ENCODE measurements at regions not wholly inside any gene's neighbourhood (a gene's known extent, or its start where the extent isn't known, plus 50 kb on each side); places are given as distances from the start of the nearest gene placed in this dataset.
"Not testable (repeated sequence)": the region's sequence is repeated elsewhere in the genome, so short reads cannot be mapped to it uniquely, and the experiment has no call there.

DNA sequence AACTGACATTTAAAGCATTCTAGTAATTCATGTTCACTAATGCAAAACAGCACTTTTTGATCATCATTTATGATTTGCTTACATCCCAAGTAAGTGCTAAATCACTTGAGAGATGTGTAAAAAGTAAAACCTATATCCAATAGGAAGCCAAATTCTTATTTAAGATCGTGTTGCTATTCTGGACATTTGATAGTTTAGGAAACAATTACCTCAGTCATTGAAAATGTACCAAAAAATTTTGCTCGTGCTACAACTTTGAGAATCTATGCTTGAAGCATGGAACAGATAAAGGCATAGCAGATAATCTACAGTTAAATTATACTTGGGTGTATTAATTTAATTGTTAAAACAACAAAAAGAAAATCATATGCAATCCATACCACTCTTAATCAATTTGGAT, 571.6 kb upstream of the NR2F2 start:
- no peak for DNase-seq (ENCODE audit: low read depth)

DNA sequence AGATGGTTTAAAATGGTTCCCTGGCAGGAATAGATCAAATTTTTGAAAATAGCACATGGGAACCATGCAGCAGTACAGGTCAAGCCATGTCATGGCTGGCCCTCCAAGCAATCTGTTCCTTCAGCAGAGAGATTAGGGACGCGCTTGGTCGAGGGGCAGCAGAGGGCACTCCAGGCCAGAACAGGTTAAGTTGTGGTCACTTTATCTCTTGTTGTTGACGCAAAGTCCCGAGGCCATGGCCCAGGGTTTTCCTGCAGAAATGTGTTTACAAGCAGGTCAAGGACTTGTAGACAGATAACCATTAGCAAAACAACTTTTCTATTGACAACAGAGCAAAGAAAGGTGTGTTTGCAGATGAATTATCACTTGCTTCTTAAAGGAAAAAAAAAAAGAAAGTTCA, 570.0 kb upstream of the NR2F2 start:
- no peak for DNase-seq (ENCODE audit: low read depth)

- DNase-seq (ENCODE audit: low read depth), result no peak
These were observed 568.9 kb upstream of the NR2F2 start for GRCh38 chr15:95761501-95762165.

DNA sequence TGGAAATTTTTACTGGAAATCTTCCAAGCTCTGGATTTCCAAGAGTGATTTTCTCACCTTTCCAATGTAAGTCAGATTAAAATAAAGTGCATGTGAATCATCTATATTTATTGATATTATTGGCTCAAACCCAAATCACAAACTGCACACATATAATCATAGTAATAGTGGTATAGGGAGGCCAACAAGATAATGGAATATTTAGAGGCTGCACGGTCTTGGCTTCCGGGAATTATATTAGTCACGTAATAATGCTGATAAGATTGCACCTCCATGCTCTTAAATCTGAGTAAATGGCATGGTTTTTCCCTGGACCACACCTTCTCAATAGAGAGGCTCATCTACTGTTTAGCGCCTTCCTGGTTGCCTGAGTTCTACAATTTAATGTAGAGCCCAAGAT, 567.1 kb upstream of the NR2F2 start:
- DNase-seq (ENCODE audit: low read depth), result no peak

DNA sequence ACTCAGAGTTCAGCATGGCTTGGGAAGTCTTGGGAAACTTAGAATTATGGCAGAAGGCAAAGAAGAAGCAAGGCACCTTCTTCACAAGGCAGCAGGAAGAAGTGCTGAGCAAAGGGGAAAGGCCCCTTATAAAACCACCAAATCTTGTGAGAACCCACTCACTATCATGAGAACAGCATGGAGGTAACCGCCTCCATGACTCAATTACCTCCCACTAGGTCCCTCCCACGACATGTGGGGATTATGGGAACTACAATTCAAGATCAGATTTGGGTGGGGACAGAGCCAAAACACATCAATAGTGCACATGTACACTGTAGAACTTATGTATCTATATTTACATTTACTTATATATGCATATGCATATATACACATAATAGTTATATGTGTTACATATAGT, 565.3 kb upstream of the NR2F2 start:
- no peak for DNase-seq (ENCODE audit: low read depth)

- no peak for DNase-seq (ENCODE audit: low read depth)
These were observed 560.3 kb upstream of the NR2F2 start for GRCh38 chr15:95770196-95770595.

- DNase-seq (ENCODE audit: low read depth), result no peak
These were observed 557.5 kb upstream of the NR2F2 start for GRCh38 chr15:95772982-95773381.

GRCh38 chr15:95784508-95784907, 546.0 kb upstream of the NR2F2 start:
- no peak for DNase-seq (ENCODE audit: low read depth)

DNA sequence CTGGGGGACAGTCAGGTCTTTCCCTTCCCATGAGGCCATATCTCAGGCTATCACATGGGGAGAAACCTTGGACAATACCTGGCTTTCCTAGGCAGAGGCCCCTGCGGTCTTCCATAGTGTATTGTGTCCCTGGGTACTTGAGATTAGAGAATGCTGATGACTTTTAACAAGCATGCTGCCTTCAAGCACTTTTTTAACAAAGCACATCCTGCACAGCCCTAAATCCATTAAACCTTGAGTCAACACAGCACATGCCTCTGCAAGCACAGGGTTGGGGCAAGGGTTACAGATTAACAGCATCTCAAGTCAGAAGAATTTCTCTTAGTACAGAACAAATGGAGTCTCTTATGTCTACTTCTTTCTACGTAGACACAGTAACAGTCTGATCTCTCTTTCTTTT, 545.2 kb upstream of the NR2F2 start:
- not testable (repeated sequence) for DNase-seq (ENCODE audit: low read depth)

GRCh38 chr15:95793231-95793630, 537.3 kb upstream of the NR2F2 start:
- DNase-seq (ENCODE audit: low read depth), result no peak

DNA sequence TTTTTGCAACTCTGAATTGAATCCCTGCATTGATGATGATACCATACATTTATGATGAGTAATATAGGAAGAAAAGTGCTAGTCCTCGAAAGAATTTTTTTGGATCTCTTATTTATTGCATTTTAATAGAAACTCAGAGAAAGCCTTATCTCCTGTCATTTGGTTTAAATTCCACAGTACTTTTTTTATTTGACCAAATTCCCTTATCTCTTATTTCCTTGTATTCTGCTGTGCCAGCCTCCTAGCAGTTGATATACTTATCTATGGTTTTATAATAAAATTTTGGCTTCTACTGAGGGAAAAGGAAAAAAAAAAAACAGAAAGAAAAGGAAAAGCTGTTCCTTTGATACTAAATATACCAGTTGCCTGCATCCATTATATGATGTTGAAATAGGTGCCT, 535.1 kb upstream of the NR2F2 start:
- DNase-seq (ENCODE audit: low read depth), result no peak

GRCh38 chr15:95799286-95800200, 531.0 kb upstream of the NR2F2 start:
- no peak for DNase-seq (ENCODE audit: low read depth)

- no peak for DNase-seq (ENCODE audit: low read depth)
These were observed 526.0 kb upstream of the NR2F2 start for GRCh38 chr15:95804484-95804883.

GRCh38 chr15:95812491-95812890, 518.0 kb upstream of the NR2F2 start:
- DNase-seq (ENCODE audit: low read depth), result no peak

DNA sequence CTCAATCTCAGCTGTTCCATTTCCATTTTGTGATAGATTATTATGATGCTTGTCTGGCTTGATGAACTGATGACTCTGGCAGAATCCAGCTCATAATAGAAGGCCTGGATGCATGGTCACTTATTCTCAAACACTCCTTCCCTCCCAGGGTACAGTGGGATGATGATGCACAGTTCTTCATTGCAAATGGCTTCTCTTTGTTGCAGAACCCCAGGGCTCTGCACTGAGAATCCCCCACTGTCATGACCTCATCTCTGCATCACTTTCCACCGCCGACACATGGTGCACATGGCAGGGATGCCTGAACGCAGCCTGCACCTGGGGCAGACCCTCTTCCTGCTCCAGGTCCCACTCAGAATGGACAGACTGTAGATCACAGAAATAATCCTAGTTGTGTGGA, 515.6 kb upstream of the NR2F2 start:
- DNase-seq (ENCODE audit: low read depth), result no peak

GRCh38 chr15:95816591-95816990, 513.9 kb upstream of the NR2F2 start:
- no peak for DNase-seq (ENCODE audit: low read depth)

- no peak for DNase-seq (ENCODE audit: low read depth)
These were observed 507.5 kb upstream of the NR2F2 start for GRCh38 chr15:95822961-95823360.

DNA sequence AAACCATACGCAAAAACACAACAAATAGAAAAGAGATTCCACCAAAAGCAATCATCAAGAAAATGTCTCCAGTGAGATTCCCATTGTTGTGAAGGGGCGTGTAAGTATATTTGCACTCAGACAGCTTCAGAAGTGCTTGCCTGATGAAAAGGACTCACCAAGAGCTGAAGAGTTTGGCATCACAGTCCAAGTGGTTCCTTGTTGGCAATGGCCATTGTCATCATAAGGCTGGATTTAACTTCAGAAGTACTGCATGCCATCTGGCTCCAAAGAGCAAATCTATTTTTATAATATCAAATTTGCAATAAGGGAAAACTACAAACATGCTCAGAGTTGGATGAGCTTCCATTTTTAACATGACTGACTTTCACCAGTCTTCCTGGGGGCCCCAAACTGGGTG, 505.3 kb upstream of the NR2F2 start:
- DNase-seq (ENCODE audit: low read depth), result no peak

DNA sequence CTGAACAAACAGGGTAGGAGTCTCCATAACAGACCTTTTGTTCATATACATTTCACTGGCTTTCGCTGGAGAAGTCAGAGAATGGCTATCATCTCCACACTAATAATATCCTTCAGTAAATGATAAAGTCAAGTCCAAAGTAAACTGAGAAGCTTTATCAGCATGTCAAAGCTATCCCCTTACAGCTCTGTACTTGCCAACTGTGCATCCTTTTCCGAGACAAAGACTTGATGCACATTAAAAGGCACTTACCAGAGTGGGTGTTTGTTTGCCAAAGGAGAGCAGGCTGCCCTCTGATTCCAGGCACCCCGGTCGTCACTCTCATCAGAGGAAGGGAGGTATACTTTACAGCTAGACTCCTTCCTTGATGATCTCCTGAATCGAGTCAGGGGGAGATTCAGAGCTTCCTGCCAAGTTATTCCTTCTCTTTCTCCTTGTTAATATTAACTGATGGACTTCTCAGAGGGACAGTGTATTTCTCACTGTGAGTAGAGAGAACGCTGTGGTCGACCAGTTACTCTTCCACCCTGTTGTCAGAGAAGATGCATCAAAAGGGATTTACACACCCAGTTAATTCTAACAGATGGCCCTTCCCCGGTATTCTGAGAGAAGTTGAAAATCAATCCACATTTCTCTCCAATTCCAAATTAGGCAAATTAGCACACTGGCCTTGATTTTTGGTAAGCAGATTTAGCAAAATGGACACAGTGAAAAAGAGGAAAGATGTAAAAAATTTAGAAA, 504.7 kb upstream of the NR2F2 start:
- no peak for DNase-seq (ENCODE audit: low read depth)

- DNase-seq (ENCODE audit: low read depth), result no peak
These were observed 503.9 kb upstream of the NR2F2 start for GRCh38 chr15:95826412-95827195.

GRCh38 chr15:95829062-95829461, 501.4 kb upstream of the NR2F2 start:
- DNase-seq (ENCODE audit: low read depth), result no peak

- no peak for DNase-seq (ENCODE audit: low read depth)
These were observed 500.2 kb upstream of the NR2F2 start for GRCh38 chr15:95830281-95830680.
